ENCODE measurements at regions not wholly inside any gene's neighbourhood (a gene's known extent, or its start where the extent isn't known, plus 50 kb on each side); places are given as distances from the start of the nearest gene placed in this dataset.

- ATAC-seq (no peak), DNase-seq (no peak)
- Histone ChIP-seq H3K4me3 (no peak overlapping the region), H3K9me3 (no peaks in the 10 kb centered on the region), H3K36me3 (no peaks in the 10 kb centered on the region), H3K4me1 (no peaks in the 10 kb centered on the region), H3K27ac (no peak overlapping the region), H3K27me3 (no peaks in the 10 kb centered on the region)
- TF ChIP-seq CTCF (IDR thresholded peaks at IDR 0.05 in 4 of 5, conservative IDR thresholded peaks at IDR 0.05 in 1 of 5) (no peak), POLR2A (IDR thresholded peaks at IDR 0.05) (no peak)
- in situ Hi-C loops (cut with MboI; ENCODE audit: low sequenced_read_pairs in 4 of 4): no loop called here
- intact Hi-C loops (cut with DNase I; ENCODE audit: low total_unique reads): no loop called here
These were observed 1639.6 kb upstream of the TENM4 start for GRCh38 chr11:81080476-81080875.

GRCh38 chr11:81072273-81072672, 1631.4 kb upstream of the TENM4 start:
- in situ Hi-C loops (cut with MboI; ENCODE audit: low sequenced_read_pairs in 4 of 4) (no loop called here), intact Hi-C loops (cut with DNase I; ENCODE audit: low total_unique reads) (no loop called here)
- Histone ChIP-seq H3K4me3 (no peak overlapping the region), H3K27me3 (no peaks in the 10 kb centered on the region), H3K27ac (no peak overlapping the region), H3K9me3 (no peaks in the 10 kb centered on the region), H3K36me3 (no peaks in the 10 kb centered on the region), H3K4me1 (no peaks in the 10 kb centered on the region)
- TF ChIP-seq CTCF (IDR thresholded peaks at IDR 0.05 in 4 of 5, conservative IDR thresholded peaks at IDR 0.05 in 1 of 5) (no peak), POLR2A (IDR thresholded peaks at IDR 0.05) (no peak)
- ATAC-seq (no peak), DNase-seq (no peak)

GRCh38 chr11:81071606-81072005, 1630.8 kb upstream of the TENM4 start:
- no peak overlapping the region for H3K4me3 ChIP-seq
- in situ Hi-C loops (cut with MboI; ENCODE audit: low sequenced_read_pairs in 4 of 4) (no loop called here), intact Hi-C loops (cut with DNase I; ENCODE audit: low total_unique reads) (no loop called here)
- H3K4me1 ChIP-seq: no peaks in the 10 kb centered on the region
- TF ChIP-seq CTCF (IDR thresholded peaks at IDR 0.05 in 4 of 5, conservative IDR thresholded peaks at IDR 0.05 in 1 of 5) (no peak), POLR2A (IDR thresholded peaks at IDR 0.05) (no peak)
- H3K36me3 ChIP-seq: no peaks in the 10 kb centered on the region
- no peaks in the 10 kb centered on the region for H3K9me3 ChIP-seq
- ATAC-seq (no peak), DNase-seq (no peak)
- H3K27ac ChIP-seq: no peak overlapping the region
- no peaks in the 10 kb centered on the region for H3K27me3 ChIP-seq

GRCh38 chr11:81070948-81071347, 1630.1 kb upstream of the TENM4 start:
- no peak overlapping the region for H3K4me3 ChIP-seq
- in situ Hi-C loops (cut with MboI; ENCODE audit: low sequenced_read_pairs in 4 of 4) (no loop called here), intact Hi-C loops (cut with DNase I; ENCODE audit: low total_unique reads) (no loop called here)
- no peak for DNase-seq
- no peak overlapping the region for H3K27ac ChIP-seq
- no peaks in the 10 kb centered on the region for H3K9me3 ChIP-seq
- no peaks in the 10 kb centered on the region for H3K27me3 ChIP-seq
- no peak for ATAC-seq
- no peaks in the 10 kb centered on the region for H3K4me1 ChIP-seq
- no peaks in the 10 kb centered on the region for H3K36me3 ChIP-seq
- TF ChIP-seq CTCF (IDR thresholded peaks at IDR 0.05 in 4 of 5, conservative IDR thresholded peaks at IDR 0.05 in 1 of 5) (no peak), POLR2A (IDR thresholded peaks at IDR 0.05) (no peak)

GRCh38 chr11:81059356-81059755, 1618.5 kb upstream of the TENM4 start:
- no peak for ATAC-seq
- in situ Hi-C loops (cut with MboI; ENCODE audit: low sequenced_read_pairs in 4 of 4) (no loop called here), intact Hi-C loops (cut with DNase I; ENCODE audit: low total_unique reads) (no loop called here)

More at GRCh38 chr11:81059356-81059755, 1618.5 kb upstream of the TENM4 start:
- Histone ChIP-seq H3K4me3 (no peak overlapping the region), H3K27ac (no peak overlapping the region), H3K9me3 (no peaks in the 10 kb centered on the region), H3K4me1 (no peaks in the 10 kb centered on the region), H3K36me3 (no peaks in the 10 kb centered on the region), H3K27me3 (no peaks in the 10 kb centered on the region)
- no peak for TF ChIP-seq POLR2A (IDR thresholded peaks at IDR 0.05)
- TF ChIP-seq CTCF (IDR thresholded peaks at IDR 0.05 in 4 of 5, conservative IDR thresholded peaks at IDR 0.05 in 1 of 5): no peak
- no peak for DNase-seq

Data from gastrocnemius medialis (tissue), 4 donors.